SH-SY5Y (cell line): ENCODE measurements at regions not wholly inside any gene's neighbourhood (a gene's known extent, or its start where the extent isn't known, plus 50 kb on each side); places are given as distances from the start of the nearest gene placed in this dataset.

Experiments
- GATA2 ChIP-seq: IDR thresholded peaks from 2 replicates; pipeline ENCODE4 v1.6.1; 2011; ENCODE audit warnings: mild to moderate bottlenecking, low read depth, low read length
- GATA3 ChIP-seq: IDR thresholded peaks from 2 replicates; pipeline ENCODE4 v1.6.1; 2011; ENCODE audit warnings: low read depth, mild to moderate bottlenecking, low read length, moderate library complexity

GRCh38 chr3:73733746-73734145, 109.0 kb upstream of the PDZRN3 start:
- TF ChIP-seq GATA2 (no peak), GATA3 (no peak)
